NT2/D1 (cell line): ENCODE measurements at regions not wholly inside any gene's neighbourhood (a gene's known extent, or its start where the extent isn't known, plus 50 kb on each side); places are given as distances from the start of the nearest gene placed in this dataset.

Experiments
- SUZ12 ChIP-seq: IDR thresholded peaks from 2 replicates; pipeline ENCODE4 v1.6.1; 2011; ENCODE audit not compliant: insufficient read length, insufficient read depth; ENCODE audit errors: extremely low read depth
- YY1 ChIP-seq: IDR thresholded peaks from 2 replicates; pipeline ENCODE4 v1.6.1; 2011; ENCODE audit not compliant: insufficient read length, insufficient read depth
- ZNF274 ChIP-seq: IDR thresholded peaks from 2 replicates; pipeline ENCODE4 v1.6.1; 2011; ENCODE audit warnings: mild to moderate bottlenecking, low read depth, low read length

- TF ChIP-seq YY1: no peak
- no peak for TF ChIP-seq ZNF274
- no peak for TF ChIP-seq SUZ12
Observed at GRCh38 chr21:32122082-32122481, 156.8 kb downstream of the MIS18A start.
